Globus pallidus (tissue), 1 donor: ENCODE measurements at regions not wholly inside any gene's neighbourhood (a gene's known extent, or its start where the extent isn't known, plus 50 kb on each side); places are given as distances from the start of the nearest gene placed in this dataset.
A peak's percentile ranks its signal among the peaks of the same experiment; 100 is the strongest.

Experiments
- DNase-seq: peaks from one replicate; pipeline ENCODE4 v3.0.0-alpha.2; 2015; ENCODE audit warnings: low spot score

GRCh38 chr13:72530471-72530870 is 197.0 kb downstream of the MZT1 start:
- DNase-seq = no peak

- no peak for DNase-seq
Observed at GRCh38 chr13:72527333-72527732, 200.1 kb downstream of the MZT1 start.

- no peak for DNase-seq
Observed at GRCh38 chr13:72523593-72523992, 203.8 kb downstream of the MZT1 start.

GRCh38 chr13:72523049-72523448 is 204.4 kb downstream of the MZT1 start:
- DNase-seq = no peak

GRCh38 chr13:72521940-72522661 is 205.3 kb downstream of the MZT1 start:
- DNase-seq = no peak

- no peak for DNase-seq
Observed at GRCh38 chr13:72514146-72514545, 213.3 kb downstream of the MZT1 start.

- no peak for DNase-seq
Observed at GRCh38 chr13:72508392-72508791, 219.0 kb downstream of the MZT1 start.

GRCh38 chr13:72507416-72508199 is 219.8 kb downstream of the MZT1 start:
- no peak for DNase-seq

- DNase-seq = no peak
Observed at GRCh38 chr13:72506706-72507105, 220.7 kb downstream of the MZT1 start.

GRCh38 chr13:72505376-72505775 is 222.1 kb downstream of the MZT1 start:
- DNase-seq = no peak

GRCh38 chr13:72504131-72504841 is 223.1 kb downstream of the MZT1 start:
- peak; percentile 8 for DNase-seq

GRCh38 chr13:72500851-72501250 is 226.6 kb downstream of the MZT1 start:
- no peak for DNase-seq

- DNase-seq = no peak
Observed at GRCh38 chr13:72495681-72496080, 231.7 kb downstream of the MZT1 start.

GRCh38 chr13:72489751-72490150 is 237.7 kb downstream of the MZT1 start:
- DNase-seq = no peak

- no peak for DNase-seq
Observed at GRCh38 chr13:72473321-72473720, 254.1 kb downstream of the MZT1 start.

- DNase-seq = no peak
Observed at GRCh38 chr13:72469906-72470305, 257.5 kb downstream of the MZT1 start.

- DNase-seq = no peak
Observed at GRCh38 chr13:72463561-72463960, 263.9 kb downstream of the MZT1 start.

GRCh38 chr13:72462726-72463125 is 264.7 kb downstream of the MZT1 start:
- no peak for DNase-seq

GRCh38 chr13:72462166-72462565 is 265.3 kb downstream of the MZT1 start:
- DNase-seq = no peak

GRCh38 chr13:72458701-72459100 is 268.7 kb downstream of the MZT1 start:
- DNase-seq = no peak

GRCh38 chr13:72457151-72457550 is 270.3 kb downstream of the MZT1 start:
- DNase-seq = no peak

GRCh38 chr13:72456486-72456885 is 270.9 kb downstream of the MZT1 start:
- no peak for DNase-seq

- DNase-seq = no peak
Observed at GRCh38 chr13:72453161-72453560, 274.3 kb downstream of the MZT1 start.
